Esophagus squamous epithelium (tissue), 4 donors: ENCODE measurements at regions not wholly inside any gene's neighbourhood (a gene's known extent, or its start where the extent isn't known, plus 50 kb on each side); places are given as distances from the start of the nearest gene placed in this dataset.

Source experiments
- CTCF ChIP-seq, 6 experiments: fragments of 450-650 bp in 4 of 6; fragments of 200-600 bp in 2 of 6; sonication (generic) in 2 of 6; IDR thresholded peaks; one replicate each; pipeline ENCODE4 v1.5.1; 2016 to 2019; ENCODE audit warnings: antibody characterized with exemption in 6 of 6, mild to moderate bottlenecking in 4 of 6, moderate library complexity in 4 of 6
- POLR2A ChIP-seq, 4 donors: fragments of 450-650 bp; IDR thresholded peaks; one replicate each; pipeline ENCODE4 v1.6.1; 2017; ENCODE audit warnings: antibody characterized with exemption in 4 of 4, mild to moderate bottlenecking in 4 of 4, moderate library complexity in 3 of 4

GRCh38 chr9:120214332-120214731 lies 365.6 kb downstream of the CDK5RAP2 start:
- no peak for TF ChIP-seq CTCF (IDR thresholded peaks at IDR 0.05)
- no peak for TF ChIP-seq POLR2A (IDR thresholded peaks at IDR 0.05)
